Kasumi-1 (cell line): ENCODE measurements at regions not wholly inside any gene's neighbourhood (a gene's known extent, or its start where the extent isn't known, plus 50 kb on each side); places are given as distances from the start of the nearest gene placed in this dataset.
A peak's percentile ranks its signal among the peaks of the same experiment; 100 is the strongest.
"Not testable (repeated sequence)": the region's sequence is repeated elsewhere in the genome, so short reads cannot be mapped to it uniquely, and the experiment has no call there.

Experiments
- DNase-seq, 2 experiments: peaks; one replicate each; lab custom pipeline; 2025; lab: John Stamatoyannopoulos, UW

- no peak for DNase-seq
Measured at GRCh38 chr9:74092491-74092834, 404.7 kb upstream of the RORB start.

- DNase-seq: not testable (repeated sequence)
Measured at GRCh38 chr9:74094037-74094436, 403.1 kb upstream of the RORB start.

- no peak for DNase-seq
Measured at GRCh38 chr9:74094766-74095165, 402.4 kb upstream of the RORB start.

- DNase-seq: no peak
Measured at GRCh38 chr9:74095925-74096324, 401.2 kb upstream of the RORB start.

- no peak for DNase-seq
Measured at GRCh38 chr9:74096420-74096819, 400.7 kb upstream of the RORB start.

DNA sequence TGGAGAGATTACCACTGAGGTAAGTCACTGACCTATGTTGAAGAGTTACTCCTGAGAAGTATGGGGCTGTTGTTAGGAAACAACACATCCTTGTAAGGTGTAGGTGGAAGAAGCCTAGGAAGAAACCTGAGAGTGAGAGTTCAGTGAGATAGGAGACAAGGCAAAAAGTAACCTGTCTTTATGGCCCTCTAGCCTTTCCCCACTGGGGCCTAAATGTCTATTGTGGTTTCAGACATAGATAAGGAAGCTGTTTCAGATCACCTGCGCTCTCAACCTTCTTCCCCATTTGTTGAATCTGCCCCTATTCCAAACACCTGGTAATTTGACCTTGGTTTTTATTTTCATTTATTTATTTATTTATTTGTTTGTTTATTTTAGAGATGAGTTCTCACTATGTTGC, 397.1 kb upstream of the RORB start:
- no peak for DNase-seq

DNA sequence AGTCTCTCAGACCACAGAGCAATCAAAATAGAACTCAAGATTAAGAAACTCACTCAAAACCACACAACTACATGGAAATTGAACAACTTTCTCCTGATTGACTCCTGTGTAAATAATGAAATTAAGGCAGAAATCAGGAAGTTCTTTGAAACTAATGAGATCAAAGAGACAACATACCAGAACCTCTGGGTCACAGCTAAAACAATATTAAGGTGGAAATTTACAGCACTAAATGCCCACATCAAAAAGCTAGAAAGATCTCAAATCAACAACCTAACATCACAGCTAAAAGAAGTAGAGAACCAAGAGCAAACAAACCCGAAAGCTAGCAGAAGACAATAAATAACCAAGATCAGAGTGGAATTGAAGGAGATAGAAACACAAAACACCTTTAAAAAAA, 395.0 kb upstream of the RORB start:
- not testable (repeated sequence) for DNase-seq

- no peak for DNase-seq
Measured at GRCh38 chr9:74102702-74103101, 394.4 kb upstream of the RORB start.

GRCh38 chr9:74107692-74108091, 389.4 kb upstream of the RORB start:
- DNase-seq: no peak

DNA sequence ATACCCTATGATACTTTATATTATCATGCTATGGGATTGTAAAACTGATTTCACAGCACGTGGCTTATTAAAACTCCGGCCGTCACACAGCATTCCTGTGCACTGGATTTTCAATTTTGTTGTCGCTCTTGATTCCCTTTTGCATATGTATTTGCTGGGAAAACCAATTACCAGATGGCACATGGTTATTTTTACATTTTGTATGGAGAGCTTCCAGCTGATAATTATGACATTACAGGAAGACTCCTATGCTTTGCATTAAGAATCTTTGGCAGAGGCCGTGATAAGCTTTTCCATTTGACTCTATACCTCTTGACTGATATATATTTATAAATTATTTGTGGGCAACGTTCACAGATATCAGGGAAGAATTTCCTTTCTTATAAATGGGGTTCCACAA, 381.2 kb upstream of the RORB start:
- no peak for DNase-seq

GRCh38 chr9:74117151-74117550, 380.0 kb upstream of the RORB start:
- DNase-seq: no peak

GRCh38 chr9:74117731-74118130, 379.4 kb upstream of the RORB start:
- no peak for DNase-seq

GRCh38 chr9:74120061-74120460, 377.1 kb upstream of the RORB start:
- no peak for DNase-seq

- peak in 1 of 2 experiments; percentile 3 for DNase-seq
Measured at GRCh38 chr9:74120470-74120869, 376.7 kb upstream of the RORB start.

DNA sequence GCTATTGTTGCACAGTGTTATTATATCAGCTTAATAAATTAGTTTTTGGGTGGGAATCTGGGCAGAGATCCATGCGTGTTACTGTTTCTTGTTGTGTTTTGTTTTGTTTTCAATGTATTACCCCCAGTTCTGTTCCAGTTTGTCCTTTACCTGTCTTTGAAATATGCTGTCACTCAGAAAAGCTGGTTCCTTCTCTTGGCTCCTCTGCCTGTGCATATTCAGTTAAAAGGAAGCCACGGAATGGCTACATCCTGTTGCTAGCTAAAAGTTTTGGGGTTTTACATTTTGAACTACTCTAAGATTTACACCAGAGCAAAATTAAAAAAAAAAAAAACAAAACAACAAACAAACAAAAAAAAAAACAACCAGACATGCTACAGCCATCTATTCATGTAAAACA, 374.9 kb upstream of the RORB start:
- DNase-seq: no peak

GRCh38 chr9:74122661-74123060, 374.5 kb upstream of the RORB start:
- DNase-seq: no peak

DNA sequence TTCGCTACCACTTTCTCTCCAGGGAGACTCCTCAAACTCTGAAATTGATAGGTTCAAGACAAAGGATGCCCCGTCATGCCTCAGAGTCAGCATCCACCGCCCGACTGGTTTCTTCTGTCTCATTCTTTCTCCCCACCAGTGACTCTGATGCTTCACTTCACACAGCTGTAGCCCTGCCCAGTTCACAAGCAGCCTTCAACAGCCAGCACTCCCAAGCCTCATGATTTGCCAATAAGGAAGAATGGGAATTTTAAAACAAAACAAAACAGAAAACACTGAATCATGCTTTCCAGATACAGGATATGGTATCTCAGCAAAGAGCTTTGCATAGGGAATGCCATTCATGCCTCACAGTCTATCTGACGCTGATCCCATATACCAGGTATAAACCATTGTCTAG, 371.2 kb upstream of the RORB start:
- no peak for DNase-seq

DNA sequence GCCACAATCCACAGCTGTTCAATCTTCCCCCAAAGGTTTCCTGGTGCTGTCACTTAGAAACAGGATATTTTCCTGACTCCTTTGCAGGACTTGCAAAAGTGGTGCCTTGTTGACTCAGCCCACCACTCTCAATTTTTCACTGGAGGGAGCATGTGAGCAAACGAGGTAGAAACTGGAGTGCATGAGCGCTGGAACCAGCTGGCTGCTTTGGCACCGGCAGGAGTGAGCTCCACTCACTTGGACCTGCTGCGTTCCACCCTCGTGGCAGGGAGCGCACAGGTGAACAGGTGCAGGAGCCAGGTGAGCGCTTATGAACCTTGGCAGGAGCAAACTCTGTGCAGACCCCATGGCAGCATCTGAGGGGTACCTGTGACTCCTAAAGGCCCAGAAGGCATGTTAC, 364.1 kb upstream of the RORB start:
- no peak for DNase-seq

- DNase-seq: no peak
Measured at GRCh38 chr9:74133921-74134320, 363.2 kb upstream of the RORB start.

- DNase-seq: no peak
Measured at GRCh38 chr9:74138182-74138581, 359.0 kb upstream of the RORB start.

GRCh38 chr9:74140141-74140540, 357.0 kb upstream of the RORB start:
- no peak for DNase-seq

DNA sequence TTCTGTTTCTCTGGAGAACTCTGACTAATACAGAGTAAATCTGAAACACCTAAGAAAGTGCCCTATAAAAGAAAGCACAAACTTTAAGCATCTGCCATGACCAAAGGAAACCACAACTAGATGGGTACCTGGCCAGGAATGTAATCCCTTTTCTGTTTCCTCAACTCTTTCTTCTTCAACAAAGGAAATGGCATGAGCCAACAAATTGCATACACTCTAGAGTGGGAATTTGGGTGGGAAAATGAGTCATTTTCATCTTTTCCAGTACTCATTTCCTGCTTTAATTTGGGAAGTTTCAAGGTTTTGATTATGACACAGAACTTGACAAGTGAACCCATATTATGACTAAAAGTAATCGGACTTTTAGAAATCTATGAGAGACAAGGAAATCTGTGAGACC, 349.2 kb upstream of the RORB start:
- DNase-seq: no peak

DNA sequence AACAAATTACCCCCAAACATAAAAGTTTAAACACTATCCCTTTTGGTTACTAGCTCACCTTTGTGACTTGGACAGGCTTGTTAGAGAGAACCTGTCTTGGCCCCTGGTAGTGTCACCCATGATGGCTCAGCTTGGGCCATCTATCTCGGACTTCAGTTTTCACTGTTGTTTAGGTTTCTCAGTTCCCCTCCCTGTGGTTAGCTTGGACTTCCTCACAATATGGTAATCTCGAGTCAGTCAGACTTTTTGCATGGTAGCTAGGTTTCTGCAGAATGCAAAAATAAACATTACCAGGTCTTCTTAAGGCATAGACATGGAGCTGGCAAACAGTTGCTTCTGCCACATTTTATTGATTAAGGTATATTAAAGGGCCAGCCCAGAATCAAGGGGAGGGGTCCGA, 324.3 kb upstream of the RORB start:
- peak; percentile 11 to 36 for DNase-seq

- DNase-seq: no peak
Measured at GRCh38 chr9:74173284-74173683, 323.9 kb upstream of the RORB start.

- DNase-seq: not testable (repeated sequence)
Measured at GRCh38 chr9:74197771-74198170, 299.4 kb upstream of the RORB start.
